NCI-H1930 (cell line): ENCODE measurements at regions not wholly inside any gene's neighbourhood (a gene's known extent, or its start where the extent isn't known, plus 50 kb on each side); places are given as distances from the start of the nearest gene placed in this dataset.
"Not testable (repeated sequence)": the region's sequence is repeated elsewhere in the genome, so short reads cannot be mapped to it uniquely, and the experiment has no call there.

Source experiments
- DNase-seq, 2 experiments: peaks; one replicate each; lab custom pipeline; 2025; lab: John Stamatoyannopoulos, UW

DNA sequence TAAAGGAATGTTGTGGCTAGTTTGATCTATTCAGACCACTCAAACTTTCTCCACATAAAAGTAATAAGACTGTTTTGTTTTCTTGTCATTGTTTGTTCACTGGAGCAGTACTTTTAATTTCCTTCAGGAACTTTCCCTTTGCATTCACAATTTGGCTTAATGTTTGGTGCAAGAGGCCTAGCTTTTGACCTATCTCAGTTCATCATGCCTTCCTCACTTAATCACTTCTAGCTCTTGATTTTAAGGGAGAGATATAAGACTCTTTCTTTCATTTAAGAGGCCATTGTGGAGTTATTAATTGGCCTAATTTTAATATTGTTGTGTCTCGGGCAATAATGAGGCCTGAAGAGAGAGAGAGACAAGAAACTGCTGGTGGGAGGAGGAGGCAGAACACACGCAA lies 371.7 kb upstream of the DEPDC1 start:
- no peak for DNase-seq

DNA sequence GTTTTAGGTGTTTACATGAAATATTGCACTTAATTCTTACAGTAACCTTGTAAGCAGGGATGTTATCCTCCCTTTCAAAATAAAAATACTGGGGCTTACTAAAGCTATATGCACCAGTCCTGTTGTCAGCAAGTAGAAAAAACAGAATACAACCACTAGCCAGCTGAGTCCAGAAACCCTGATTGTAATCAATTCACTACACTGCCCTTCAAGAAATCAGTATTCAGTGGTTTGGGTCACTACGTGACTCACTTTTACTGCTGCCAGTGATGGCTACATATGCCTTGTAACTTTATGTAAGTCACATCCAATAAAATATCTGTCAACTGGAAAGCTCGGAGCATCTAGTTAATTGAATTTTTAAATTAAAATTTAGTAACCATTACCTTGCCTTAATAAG lies 376.3 kb upstream of the DEPDC1 start:
- no peak for DNase-seq

GRCh38 chr1:68881330-68882194 lies 384.7 kb upstream of the DEPDC1 start:
- DNase-seq, result not testable (repeated sequence)

DNA sequence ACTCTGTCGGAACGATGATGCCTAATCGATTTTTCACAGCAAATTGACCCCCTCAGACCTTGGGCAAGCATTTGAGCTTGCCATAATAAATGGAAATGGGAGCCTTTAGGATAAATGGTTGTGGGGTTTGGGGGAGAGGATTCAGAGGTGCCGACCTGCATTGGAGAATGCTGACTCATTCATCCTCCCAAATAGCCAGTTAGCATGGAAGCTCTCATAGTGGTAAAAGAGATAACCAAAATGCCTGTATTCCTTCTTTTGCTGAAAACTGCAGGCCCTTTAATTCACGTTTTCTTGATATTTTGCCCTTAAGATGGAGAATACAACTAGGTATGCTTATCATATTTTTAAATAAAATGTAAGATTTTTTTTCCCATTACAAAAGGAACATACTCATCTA lies 392.6 kb upstream of the DEPDC1 start:
- DNase-seq, result no peak

- no peak for DNase-seq
Observed at GRCh38 chr1:68890736-68891135, 393.9 kb upstream of the DEPDC1 start.

DNA sequence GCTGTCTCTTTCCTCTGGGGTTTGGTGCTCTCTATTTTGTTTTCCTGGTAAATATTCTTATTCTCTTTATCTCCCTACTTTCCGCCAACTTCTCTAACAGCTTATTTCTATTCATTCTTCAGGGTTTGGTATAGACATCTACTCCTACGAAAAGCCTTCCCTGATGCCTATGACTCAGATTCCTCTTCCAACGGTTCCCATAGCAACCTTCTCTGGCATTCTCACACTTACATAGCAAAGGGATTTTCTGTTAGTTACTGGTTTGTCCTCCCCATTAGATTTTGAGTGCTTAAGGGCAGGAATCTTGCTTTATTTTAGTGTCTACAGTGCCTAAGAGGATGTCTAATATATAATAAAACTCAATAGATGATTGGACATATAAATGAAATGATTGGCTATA lies 407.6 kb upstream of the DEPDC1 start:
- no peak for DNase-seq

GRCh38 chr1:68906431-68906830 lies 409.5 kb upstream of the DEPDC1 start:
- no peak for DNase-seq

DNA sequence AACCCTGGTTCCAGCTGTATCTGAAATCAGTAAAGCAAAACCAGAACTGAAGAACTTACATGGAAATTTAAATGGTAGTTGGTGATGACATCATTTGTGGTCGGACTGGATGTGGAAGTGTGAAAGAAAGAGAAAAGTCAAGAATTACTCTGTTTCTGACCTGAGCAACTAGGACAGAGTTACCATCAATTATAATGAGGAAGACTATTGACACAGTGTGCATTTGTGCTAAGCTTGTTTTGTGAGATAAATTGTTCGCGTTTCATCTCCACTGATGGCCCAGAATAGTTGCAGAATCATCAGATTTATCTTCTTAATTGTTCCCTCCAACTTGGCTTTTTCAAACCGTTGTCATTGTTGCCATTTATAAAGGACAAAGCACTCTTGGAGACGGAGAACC lies 410.6 kb upstream of the DEPDC1 start:
- DNase-seq, result no peak

DNA sequence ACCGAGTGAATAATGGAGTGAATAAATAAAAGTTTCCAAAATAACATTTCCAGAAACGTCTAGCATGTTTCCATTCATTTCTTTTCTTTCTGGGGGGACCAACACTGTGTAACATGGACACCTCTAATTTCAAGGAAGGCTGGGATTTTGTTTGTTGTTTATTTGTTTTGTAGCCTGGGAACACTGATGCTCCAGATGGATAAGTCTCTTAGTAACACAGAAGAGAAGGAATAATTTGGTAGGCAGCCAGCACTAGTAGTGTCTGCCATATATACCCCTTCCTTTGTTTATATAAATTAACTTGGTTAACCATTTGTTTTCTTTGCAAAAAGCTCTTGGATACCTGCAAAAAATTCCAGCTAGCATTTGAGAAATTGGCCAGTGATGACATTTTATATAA lies 411.4 kb upstream of the DEPDC1 start:
- no peak for DNase-seq

DNA sequence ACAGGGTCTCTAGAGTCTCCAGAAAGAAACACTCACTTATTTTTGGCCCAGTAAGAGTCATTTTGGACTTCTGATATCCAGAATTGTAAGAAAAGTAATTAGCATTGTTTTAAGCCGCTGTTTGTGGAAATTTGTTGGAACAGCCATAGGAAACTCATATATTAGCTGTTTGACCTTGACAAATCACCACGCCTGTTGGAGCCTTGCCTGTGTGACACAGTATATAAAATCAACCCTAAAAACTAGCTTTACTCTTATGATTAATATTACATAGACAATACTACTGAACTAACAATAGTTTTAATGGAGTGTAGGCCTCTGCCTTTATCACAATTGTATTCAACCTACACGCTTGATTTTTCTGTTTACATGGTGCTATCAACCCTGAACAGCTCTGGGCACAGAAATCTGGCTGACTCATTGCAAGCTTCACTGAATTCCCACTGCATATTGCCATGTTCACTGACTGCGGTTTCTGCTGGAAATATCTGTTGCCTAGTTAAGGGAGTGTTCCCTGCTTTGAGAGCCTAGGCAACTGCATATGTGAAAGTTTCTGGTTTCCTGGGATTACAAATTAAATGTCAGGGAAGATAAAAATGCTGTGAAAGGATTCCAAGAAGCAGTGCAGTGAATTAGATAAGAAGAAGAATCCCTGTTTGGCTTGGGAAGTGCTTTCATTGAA lies 419.5 kb upstream of the DEPDC1 start:
- no peak for DNase-seq

DNA sequence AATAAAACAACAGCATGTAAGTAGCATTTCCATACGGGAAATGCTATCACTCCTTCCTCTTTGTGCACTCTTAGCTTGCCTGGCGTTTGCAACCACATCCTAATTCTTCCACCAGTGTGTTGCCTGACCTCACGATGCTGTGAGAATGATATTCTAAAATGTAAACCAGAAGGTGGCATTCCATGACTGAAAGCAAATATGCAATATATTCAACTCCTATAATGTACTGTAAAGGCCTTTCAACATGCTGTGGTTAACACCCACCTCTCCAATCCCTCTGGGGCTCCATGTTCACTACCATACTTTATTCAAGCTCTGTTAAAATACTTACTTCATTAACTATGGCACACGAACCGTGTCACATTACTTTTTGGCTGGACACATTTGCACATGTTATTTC lies 420.6 kb upstream of the DEPDC1 start:
- DNase-seq, result no peak

- DNase-seq, result no peak
Observed at GRCh38 chr1:68918563-68918962, 421.7 kb upstream of the DEPDC1 start.

DNA sequence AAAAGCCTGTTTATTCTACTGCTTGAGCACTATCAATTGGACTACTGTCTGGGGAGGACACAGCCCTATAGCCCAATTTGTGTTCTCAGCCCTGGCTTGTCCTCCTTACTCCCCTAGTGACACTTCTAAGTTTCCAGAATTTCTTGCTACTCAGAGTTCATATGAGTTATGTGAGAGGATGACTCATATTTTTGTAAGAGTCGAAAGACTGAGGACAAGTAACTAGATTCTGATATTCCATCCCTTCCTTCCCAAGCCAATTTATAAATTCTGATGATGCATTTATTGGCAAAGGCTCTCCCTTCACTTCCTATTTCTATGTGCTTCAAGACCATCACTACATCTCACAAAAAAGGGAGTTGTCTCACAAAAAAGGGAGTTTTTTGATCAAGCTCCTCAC lies 422.2 kb upstream of the DEPDC1 start:
- no peak for DNase-seq

- DNase-seq, result not testable (repeated sequence)
Observed at GRCh38 chr1:68923475-68924088, 426.7 kb upstream of the DEPDC1 start.

DNA sequence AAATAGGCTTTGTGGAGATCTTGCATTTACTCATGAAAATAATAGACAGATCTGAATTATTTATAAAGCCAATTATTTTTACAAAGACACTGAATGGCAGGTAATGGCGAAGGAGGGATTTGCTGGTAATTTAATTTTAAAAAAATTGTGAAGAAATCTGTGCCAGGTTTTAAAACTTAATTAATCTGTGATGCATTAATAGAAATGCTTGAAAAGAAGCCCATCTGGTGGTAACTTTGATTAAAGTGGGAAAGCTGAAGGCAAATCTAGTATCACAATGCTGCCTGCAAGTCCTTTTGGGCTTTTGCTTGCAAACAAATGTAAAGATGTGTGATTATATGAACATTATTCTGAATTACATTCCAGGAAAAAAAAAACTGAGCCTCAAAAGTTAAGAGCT lies 433.2 kb upstream of the DEPDC1 start:
- DNase-seq, result no peak

GRCh38 chr1:68936530-68936929 lies 439.6 kb upstream of the DEPDC1 start:
- no peak for DNase-seq

DNA sequence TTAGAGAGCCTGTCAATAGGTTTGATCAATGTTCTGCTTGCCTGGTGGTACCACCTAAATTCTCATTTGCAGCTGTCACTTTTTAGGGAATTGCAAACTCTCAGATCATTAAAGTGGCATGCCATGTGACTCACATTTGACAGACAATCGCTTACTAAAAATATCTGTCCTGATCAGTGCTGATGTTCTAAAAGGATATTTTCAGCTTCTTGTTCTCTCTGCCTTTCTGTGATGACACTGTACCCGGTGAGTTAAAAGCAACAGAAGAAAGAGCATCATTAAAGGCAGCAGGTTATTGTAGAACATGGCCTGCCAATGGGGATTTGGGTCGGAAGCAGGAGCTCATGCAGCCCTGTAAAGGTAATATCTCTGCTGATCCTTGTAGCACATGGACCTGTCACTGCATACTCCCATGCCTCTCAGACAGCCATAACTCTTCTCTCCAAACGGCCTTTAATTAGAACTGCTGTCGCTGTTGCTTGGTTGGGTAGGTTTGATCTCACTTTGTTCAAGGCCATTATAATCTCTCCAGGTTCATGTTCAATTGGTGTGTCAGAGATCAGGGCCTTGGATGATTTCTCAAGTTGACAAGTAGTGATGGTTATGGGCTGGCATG lies 441.3 kb upstream of the DEPDC1 start:
- DNase-seq, result no peak

DNA sequence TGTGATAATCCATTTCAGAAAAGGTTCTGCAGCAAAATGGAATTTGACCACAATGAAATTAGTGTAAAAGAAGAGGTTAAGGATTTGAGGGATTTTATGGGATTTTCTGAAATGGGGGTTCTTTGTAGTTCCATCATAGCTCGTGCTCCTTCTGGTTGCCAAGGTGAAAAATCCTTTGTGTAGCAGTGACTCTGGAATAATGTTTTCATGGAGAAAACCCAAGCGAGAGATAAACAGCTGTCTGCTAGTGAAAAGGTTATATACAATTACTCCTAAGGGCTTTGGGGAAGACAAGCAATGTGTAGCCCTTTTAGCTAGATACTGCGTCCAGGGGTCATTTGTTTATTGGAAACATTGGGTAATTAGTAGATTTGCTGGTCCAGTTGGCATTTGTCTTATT lies 453.2 kb upstream of the DEPDC1 start:
- no peak for DNase-seq

GRCh38 chr1:68953311-68953710 lies 456.4 kb upstream of the DEPDC1 start:
- no peak for DNase-seq

DNA sequence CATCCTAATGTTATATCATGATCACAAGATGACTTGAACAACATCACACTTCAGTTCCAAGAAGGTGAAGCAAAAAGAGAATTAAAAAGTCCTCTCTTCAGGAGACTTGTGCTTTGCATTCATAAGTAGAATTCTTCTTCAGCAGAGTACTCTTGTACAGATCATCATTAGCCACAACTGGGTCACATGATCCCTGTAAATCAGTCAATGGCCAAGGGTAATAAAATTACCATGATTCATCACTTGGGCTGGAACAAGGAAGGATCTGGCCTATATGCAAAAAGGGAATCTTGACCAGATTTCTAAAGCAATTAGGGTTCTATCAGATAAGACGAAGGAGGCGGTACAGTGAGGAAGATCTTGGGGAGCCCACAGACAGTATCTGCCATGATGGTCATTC lies 458.0 kb upstream of the DEPDC1 start:
- no peak for DNase-seq

DNA sequence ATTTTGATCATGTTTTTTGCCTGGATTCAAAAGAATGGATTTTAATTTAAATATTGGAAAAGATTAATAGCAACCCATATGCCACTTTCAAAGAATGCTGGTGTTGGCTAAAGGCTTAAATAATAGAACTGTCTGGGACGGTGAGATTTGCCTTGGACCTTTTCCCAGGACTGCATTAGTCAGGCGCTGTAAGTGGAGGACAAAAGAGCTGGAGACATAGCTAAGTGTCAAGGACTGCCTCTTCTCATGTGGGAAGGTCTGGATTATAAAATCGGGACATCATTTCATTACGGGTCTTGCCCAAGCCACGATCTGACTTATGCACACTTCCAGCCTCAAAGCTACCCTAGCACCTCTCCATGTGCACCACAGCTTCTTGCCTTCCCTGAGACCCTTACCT lies 458.5 kb upstream of the DEPDC1 start:
- no peak for DNase-seq

- DNase-seq, result no peak
Observed at GRCh38 chr1:68958958-68959357, 462.1 kb upstream of the DEPDC1 start.
